ENCODE measurements at regions not wholly inside any gene's neighbourhood (a gene's known extent, or its start where the extent isn't known, plus 50 kb on each side); places are given as distances from the start of the nearest gene placed in this dataset.

- H3K4me3 ChIP-seq (ENCODE audit: low read depth, low read length), result no peak overlapping the region
- DNase-seq (ENCODE audit: low read depth), result no peak
- no peak for TF ChIP-seq CTCF (IDR thresholded peaks at IDR 0.05; ENCODE audit: insufficient read depth, low read depth, low read length)
Observed at GRCh38 chr15:88391700-88392099, 75.5 kb downstream of the MRPL46 start.

- H3K4me3 ChIP-seq (ENCODE audit: low read depth, low read length), result no peak overlapping the region
- no peak for TF ChIP-seq CTCF (IDR thresholded peaks at IDR 0.05; ENCODE audit: insufficient read depth, low read depth, low read length)
- no peak for DNase-seq (ENCODE audit: low read depth)
Observed at GRCh38 chr15:88391006-88391405, 76.2 kb downstream of the MRPL46 start.

- TF ChIP-seq CTCF (IDR thresholded peaks at IDR 0.05; ENCODE audit: insufficient read depth, low read depth, low read length), result no peak
- no peak overlapping the region for H3K4me3 ChIP-seq (ENCODE audit: low read depth, low read length)
- no peak for DNase-seq (ENCODE audit: low read depth)
Observed at GRCh38 chr15:88390164-88390901, 76.9 kb downstream of the MRPL46 start.

- no peak for TF ChIP-seq CTCF (IDR thresholded peaks at IDR 0.05; ENCODE audit: insufficient read depth, low read depth, low read length)
- no peak overlapping the region for H3K4me3 ChIP-seq (ENCODE audit: low read depth, low read length)
- no peak for DNase-seq (ENCODE audit: low read depth)
Observed at GRCh38 chr15:88389120-88389519, 78.1 kb downstream of the MRPL46 start.

- no peak overlapping the region for H3K4me3 ChIP-seq (ENCODE audit: low read depth, low read length)
- no peak for DNase-seq (ENCODE audit: low read depth)
- TF ChIP-seq CTCF (IDR thresholded peaks at IDR 0.05; ENCODE audit: insufficient read depth, low read depth, low read length), result no peak
Observed at GRCh38 chr15:88388686-88389085, 78.5 kb downstream of the MRPL46 start.

- TF ChIP-seq CTCF (IDR thresholded peaks at IDR 0.05; ENCODE audit: insufficient read depth, low read depth, low read length), result no peak
- DNase-seq (ENCODE audit: low read depth), result no peak
- no peak overlapping the region for H3K4me3 ChIP-seq (ENCODE audit: low read depth, low read length)
Observed at GRCh38 chr15:88385078-88385700, 82.0 kb downstream of the MRPL46 start.

Data from fibroblast of villous mesenchyme (primary cell).